ENCODE measurements at regions not wholly inside any gene's neighbourhood (a gene's known extent, or its start where the extent isn't known, plus 50 kb on each side); places are given as distances from the start of the nearest gene placed in this dataset.
"Not testable (repeated sequence)": the region's sequence is repeated elsewhere in the genome, so short reads cannot be mapped to it uniquely, and the experiment has no call there.

DNA sequence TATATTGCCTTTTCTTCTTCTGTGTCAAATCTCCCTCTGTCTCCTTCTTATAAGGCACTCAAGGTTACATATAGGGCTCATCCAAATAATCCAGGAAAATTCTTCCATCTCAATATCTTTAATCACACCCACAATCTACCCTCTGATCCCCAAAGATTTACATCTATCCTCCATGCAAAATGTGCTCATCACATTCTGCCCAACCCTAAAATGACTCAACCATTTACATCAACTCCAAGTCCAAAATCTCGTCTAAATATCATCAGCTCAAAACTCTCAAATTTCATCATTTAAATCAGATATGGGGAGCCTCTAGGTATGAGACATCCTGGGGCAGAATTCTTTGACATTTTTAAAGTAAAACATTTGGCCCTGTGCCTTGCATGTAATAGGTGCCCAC lies 1349.8 kb downstream of the SUCLG1 start:
- intact Hi-C loops (cut with DNase I): no loop called here
- no peak for DNase-seq (ENCODE audit: low spot score)
- ATAC-seq: no peak

GRCh38 chr2:83106853-83107252 lies 1352.2 kb downstream of the SUCLG1 start:
- intact Hi-C loops (cut with DNase I): no loop called here
- DNase-seq (ENCODE audit: low spot score): no peak
- no peak for ATAC-seq

GRCh38 chr2:83104202-83104601 lies 1354.9 kb downstream of the SUCLG1 start:
- DNase-seq (ENCODE audit: low spot score) (no peak), ATAC-seq (no peak)
- intact Hi-C loops (cut with DNase I): no loop called here

- intact Hi-C loops (cut with DNase I): no loop called here
- DNase-seq (ENCODE audit: low spot score) (no peak), ATAC-seq (no peak)
Measured at GRCh38 chr2:83103613-83104012, 1355.5 kb downstream of the SUCLG1 start.

DNA sequence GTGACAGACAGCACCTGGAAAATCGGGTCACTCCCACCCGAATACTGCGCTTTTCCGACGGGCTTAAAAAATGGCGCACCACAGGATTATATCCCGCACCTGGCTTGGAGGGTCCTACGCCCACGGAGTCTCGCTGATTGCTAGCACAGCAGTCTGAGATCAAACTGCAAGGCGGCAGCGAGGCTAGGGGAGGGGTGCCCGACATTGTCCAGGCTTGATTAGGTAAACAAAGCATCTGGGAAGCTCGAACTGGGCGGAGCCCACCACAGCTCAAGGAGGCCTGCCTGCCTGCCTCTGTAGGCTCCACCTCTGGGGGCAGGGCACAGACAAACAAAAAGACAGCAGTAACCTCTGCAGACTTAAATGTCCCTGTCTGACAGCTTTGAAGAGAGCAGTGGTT lies 1370.0 kb downstream of the SUCLG1 start:
- ATAC-seq; intact Hi-C loops (cut with DNase I); DNase-seq (ENCODE audit: low spot score): not testable (repeated sequence)

DNA sequence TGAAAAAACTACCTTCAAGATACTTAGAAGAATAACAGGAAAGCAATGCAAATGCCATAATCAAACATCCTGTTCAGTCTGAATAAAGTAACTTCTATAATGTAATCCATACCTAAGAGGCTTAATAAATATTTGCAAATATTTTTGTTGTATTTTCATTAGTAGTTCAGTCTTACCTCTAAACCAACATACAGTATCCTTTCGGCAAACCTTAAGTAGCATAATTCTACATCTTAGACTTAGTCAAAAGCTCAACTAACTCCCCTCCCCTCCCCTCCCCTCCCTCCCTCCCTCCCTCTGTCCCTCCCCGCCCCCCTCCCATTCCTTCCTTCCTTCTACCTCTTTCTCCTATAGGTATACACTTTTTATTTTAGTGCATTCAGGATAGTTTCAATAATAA lies 1373.2 kb downstream of the SUCLG1 start:
- intact Hi-C loops (cut with DNase I): no loop called here
- no peak for DNase-seq (ENCODE audit: low spot score)

GRCh38 chr2:83081826-83082690 lies 1377.0 kb downstream of the SUCLG1 start:
- DNase-seq (ENCODE audit: low spot score) (no peak), ATAC-seq (no peak)
- intact Hi-C loops (cut with DNase I): no loop called here

More for the DNA sequence above, 1373.2 kb downstream of the SUCLG1 start:
- no peak for ATAC-seq

DNA sequence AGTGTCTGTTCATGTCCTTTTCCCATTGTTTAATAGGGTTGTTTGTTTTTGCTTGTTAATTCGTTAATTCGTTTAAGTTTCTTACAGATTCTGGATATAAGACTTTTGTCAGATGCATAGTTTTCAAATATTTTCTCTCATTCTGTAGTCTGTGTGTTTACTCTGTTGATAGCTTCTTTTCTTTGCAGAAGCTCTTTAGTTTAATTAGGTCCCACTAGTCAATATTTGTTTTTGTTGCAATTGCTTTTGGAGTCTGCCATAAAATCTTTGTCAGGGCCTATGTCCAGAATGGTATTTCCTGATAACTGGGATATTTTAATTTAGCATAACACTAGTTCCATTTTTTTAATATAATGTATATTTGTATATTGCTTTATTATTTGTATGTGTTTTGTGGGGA lies 1380.1 kb downstream of the SUCLG1 start:
- intact Hi-C loops (cut with DNase I): no loop called here
- DNase-seq (ENCODE audit: low spot score): no peak
- ATAC-seq: no peak

DNA sequence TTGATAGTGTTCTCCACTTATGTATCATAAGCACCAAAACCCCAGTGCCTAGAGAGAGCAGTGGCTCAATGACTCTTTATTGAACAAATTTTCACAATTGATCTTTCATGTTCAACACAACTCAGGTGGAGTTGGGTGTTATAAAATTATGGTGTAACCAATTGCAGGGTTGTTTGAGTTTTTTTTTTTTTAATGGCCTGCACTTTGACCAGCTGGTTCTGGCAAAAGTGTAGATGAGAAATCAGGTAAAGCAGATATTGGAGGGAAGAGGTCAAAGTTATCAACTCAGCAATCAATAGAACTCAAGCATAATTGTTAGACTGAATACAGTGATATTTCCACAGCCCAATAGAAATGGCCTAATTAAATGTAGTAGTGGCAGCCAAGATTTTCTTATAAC lies 1386.3 kb downstream of the SUCLG1 start:
- DNase-seq (ENCODE audit: low spot score): no peak
- intact Hi-C loops (cut with DNase I): no loop called here
- no peak for ATAC-seq

DNA sequence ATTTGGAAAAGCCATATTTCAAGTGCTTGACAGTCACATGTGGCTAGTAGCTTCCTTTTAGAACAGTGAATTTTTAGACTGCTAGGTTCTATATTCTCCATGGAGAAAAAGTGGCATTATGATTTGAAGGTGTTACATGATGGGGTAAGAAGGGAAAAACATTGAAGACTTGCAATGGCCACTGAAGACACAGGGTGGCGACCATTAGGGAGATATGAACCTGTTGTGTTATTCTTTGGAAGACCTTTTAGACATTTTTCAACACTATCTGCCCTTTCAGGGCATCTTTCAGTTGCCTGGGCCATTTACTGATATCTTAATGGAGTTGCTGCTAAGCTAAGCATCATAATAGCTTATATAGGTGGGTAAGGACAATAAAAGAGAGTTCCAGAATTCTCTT lies 1387.2 kb downstream of the SUCLG1 start:
- DNase-seq (ENCODE audit: low spot score) (no peak), ATAC-seq (no peak)
- intact Hi-C loops (cut with DNase I): no loop called here

DNA sequence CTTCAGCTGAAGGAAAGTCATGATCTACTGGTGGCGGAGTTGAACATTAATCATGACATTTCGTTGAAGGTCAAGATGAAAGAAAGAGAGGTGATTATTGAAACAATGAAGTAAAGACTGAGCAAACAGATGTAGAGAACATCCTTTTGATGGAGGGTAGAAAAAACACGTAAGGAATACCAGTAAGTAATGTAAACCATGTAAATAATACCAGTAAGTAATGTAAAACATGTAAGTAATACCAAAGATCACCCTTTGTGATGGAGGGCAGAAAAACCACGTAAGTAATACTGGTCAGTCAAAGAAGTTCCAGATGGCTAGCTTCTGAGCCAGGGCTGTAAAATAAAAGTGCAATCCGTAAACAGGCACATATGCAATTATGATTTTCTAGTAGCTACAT lies 1387.7 kb downstream of the SUCLG1 start:
- no peak for DNase-seq (ENCODE audit: low spot score)
- intact Hi-C loops (cut with DNase I): no loop called here
- no peak for ATAC-seq

DNA sequence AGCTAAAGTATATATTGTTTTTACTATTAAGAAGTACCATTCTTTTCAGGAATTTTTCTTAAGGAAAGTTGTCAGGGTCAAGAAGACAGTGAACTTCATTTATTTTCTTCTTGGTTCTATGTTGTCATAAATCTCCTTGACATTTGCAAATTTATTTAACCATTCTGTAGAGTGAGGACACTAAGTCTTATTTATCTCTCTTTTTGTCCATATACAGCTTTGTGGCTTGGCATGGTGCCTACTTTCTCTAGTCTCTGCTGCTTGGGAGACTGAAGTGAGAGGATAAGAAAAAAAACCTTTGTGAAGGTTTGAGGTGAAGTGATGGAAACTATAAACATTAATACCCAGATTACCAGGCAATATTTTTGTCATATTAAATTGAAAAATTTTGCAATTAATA lies 1389.4 kb downstream of the SUCLG1 start:
- intact Hi-C loops (cut with DNase I): no loop called here
- ATAC-seq (no peak), DNase-seq (ENCODE audit: low spot score) (no peak)

DNA sequence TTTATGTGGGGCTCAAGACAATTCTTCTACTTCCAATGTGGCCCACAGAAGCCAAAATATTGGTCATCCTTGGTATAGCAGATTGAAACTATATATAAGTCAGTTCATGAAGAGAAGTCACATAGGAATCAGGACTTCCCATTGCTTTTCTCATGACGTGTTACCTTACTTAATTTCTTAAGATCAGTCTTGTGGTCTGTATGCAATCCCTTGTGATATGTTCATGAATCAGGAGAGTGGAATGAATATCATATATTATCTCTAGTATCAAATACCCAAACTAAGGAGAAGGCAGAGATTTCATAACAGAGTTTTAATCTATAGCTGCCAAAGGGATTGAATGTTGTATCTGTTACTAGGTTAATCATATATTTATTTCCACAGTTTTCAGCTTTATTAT lies 1390.4 kb downstream of the SUCLG1 start:
- intact Hi-C loops (cut with DNase I): no loop called here
- DNase-seq (ENCODE audit: low spot score) (no peak), ATAC-seq (no peak)

- intact Hi-C loops (cut with DNase I): no loop called here
- DNase-seq (ENCODE audit: low spot score) (no peak), ATAC-seq (no peak)
Measured at GRCh38 chr2:83067947-83068346, 1391.1 kb downstream of the SUCLG1 start.

- no peak for ATAC-seq
- intact Hi-C loops (cut with DNase I): no loop called here
- DNase-seq (ENCODE audit: low spot score): no peak
Measured at GRCh38 chr2:83063933-83064332, 1395.1 kb downstream of the SUCLG1 start.

DNA sequence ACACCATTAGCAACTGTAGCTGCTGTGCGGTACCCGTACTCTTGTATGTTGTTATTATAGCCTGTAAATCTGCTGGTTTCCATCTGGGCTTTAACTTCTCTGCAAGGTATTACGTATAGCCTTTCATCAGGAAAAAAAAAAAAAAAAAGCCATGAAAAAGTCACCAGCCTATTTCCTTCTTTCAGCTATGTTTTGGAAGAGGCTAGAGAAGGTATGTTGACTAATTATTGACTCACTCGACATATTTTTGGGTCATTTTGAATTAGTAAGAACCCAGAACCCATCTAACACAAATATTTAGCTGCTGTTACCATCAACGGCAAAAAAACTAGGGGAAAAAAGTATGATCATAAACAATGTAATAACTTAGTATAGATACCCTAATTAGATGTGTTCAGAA lies 1395.6 kb downstream of the SUCLG1 start:
- ATAC-seq: no peak
- DNase-seq (ENCODE audit: low spot score): no peak
- intact Hi-C loops (cut with DNase I): no loop called here

DNA sequence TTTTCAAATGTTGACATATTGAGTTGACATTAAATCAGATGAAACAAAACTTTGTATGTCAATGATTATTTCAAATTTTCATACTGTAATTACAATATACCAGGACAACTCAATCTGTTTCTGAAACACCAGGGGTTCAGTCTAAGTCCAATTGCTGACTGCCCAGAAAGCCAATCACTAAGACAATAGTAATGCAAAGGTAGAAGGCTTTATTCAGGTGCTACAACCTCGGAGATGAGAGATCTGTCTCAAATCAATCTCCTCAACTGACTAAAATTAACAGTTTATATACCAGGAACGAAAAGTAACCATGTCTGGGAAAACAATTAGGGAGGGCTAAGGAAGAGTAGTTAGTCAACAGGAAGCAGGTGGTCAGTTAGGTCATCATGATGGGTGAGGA lies 1400.4 kb downstream of the SUCLG1 start:
- intact Hi-C loops (cut with DNase I): no loop called here
- DNase-seq (ENCODE audit: low spot score) (no peak), ATAC-seq (no peak)

GRCh38 chr2:83055376-83056010 lies 1403.6 kb downstream of the SUCLG1 start:
- DNase-seq (ENCODE audit: low spot score) (no peak), ATAC-seq (no peak)
- intact Hi-C loops (cut with DNase I): no loop called here

GRCh38 chr2:83054751-83055150 lies 1404.3 kb downstream of the SUCLG1 start:
- intact Hi-C loops (cut with DNase I): no loop called here
- no peak for ATAC-seq
- no peak for DNase-seq (ENCODE audit: low spot score)

- intact Hi-C loops (cut with DNase I): no loop called here
- DNase-seq (ENCODE audit: low spot score): no peak
- ATAC-seq: no peak
Measured at GRCh38 chr2:83051538-83052170, 1407.4 kb downstream of the SUCLG1 start.
